ENCODE measurements at regions not wholly inside any gene's neighbourhood (a gene's known extent, or its start where the extent isn't known, plus 50 kb on each side); places are given as distances from the start of the nearest gene placed in this dataset.

DNA sequence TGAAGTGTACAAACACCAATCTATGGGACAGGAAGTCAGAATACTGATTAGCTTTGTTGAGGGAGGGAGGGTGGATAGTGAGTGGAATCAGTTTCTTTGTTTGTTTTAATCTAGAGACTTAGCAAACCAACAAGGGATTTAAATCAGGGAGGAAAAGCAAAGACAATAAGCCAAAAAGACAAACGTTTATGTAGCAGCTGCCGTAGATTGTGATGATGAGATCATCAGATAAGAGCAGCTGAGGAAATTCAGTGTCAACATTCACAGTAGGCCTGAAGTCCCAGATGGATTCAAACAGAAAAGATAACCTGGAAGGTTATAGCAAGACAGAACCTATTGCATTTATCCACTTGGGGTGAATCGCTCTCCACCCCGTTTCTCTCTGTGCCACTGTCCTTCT is 104.9 kb upstream of the SYNDIG1 start:
- no peak overlapping the region for H3K4me3 ChIP-seq
- H3K4me1 ChIP-seq: no peaks in the 10 kb centered on the region
- H3K9me3 ChIP-seq: peaks cover 0 to 7% (median 0%) of the 10 kb centered on the region in 4 donors
- intact Hi-C loops (cut with DNase I): no loop called here
- no peak overlapping the region for H3K27ac ChIP-seq
- WGBS, 2 donors: 15 to 41% methylated on average over 4 of the region's 4 CpGs
- H3K36me3 ChIP-seq: no peaks in the 10 kb centered on the region
- TF ChIP-seq POLR2AphosphoS5 (IDR thresholded peaks at IDR 0.05): no peak
- no peak for TF ChIP-seq POLR2A (IDR thresholded peaks at IDR 0.05)
- TF ChIP-seq, protein P1, sequence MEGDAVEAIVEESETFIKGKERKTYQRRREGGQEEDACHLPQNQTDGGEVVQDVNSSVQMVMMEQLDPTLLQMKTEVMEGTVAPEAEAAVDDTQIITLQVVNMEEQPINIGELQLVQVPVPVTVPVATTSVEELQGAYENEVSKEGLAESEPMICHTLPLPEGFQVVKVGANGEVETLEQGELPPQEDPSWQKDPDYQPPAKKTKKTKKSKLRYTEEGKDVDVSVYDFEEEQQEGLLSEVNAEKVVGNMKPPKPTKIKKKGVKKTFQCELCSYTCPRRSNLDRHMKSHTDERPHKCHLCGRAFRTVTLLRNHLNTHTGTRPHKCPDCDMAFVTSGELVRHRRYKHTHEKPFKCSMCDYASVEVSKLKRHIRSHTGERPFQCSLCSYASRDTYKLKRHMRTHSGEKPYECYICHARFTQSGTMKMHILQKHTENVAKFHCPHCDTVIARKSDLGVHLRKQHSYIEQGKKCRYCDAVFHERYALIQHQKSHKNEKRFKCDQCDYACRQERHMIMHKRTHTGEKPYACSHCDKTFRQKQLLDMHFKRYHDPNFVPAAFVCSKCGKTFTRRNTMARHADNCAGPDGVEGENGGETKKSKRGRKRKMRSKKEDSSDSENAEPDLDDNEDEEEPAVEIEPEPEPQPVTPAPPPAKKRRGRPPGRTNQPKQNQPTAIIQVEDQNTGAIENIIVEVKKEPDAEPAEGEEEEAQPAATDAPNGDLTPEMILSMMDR (IDR thresholded peaks at IDR 0.05): no peak
- TF ChIP-seq EP300 (IDR thresholded peaks at IDR 0.05): no peak
- no peaks in the 10 kb centered on the region for H3K27me3 ChIP-seq
- no peak for DNase-seq

DNA sequence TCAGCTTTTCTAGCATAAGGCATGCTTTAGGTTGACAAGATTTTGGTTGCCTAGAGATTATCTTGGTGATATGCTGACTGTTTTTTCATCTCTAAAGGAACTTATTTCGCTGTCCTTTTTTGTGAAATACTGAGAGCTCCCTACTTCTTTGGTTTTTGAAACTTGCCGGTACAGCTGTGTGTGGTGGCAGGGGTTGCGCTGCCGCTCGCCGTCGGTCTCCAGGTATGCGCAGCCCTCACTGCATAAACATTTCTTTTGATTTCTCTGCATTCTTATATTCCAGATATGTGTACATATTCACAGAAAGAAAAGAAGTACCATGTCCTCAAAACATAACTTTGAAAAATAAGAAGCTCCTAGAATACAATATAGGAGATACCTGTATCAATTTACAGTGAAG is 106.4 kb upstream of the SYNDIG1 start:
- 81 to 91% methylated on average over 8 of the region's 8 CpGs for WGBS, 2 donors
- H3K4me1 ChIP-seq: no peaks in the 10 kb centered on the region
- no peaks in the 10 kb centered on the region for H3K27me3 ChIP-seq
- no peak for TF ChIP-seq POLR2A (IDR thresholded peaks at IDR 0.05)
- TF ChIP-seq EP300 (IDR thresholded peaks at IDR 0.05): no peak
- no peak for TF ChIP-seq POLR2AphosphoS5 (IDR thresholded peaks at IDR 0.05)
- TF ChIP-seq, protein P1 (IDR thresholded peaks at IDR 0.05): no peak
- H3K4me3 ChIP-seq: no peak overlapping the region
- peaks cover 0 to 7% (median 0%) of the 10 kb centered on the region in 4 donors for H3K9me3 ChIP-seq
- H3K27ac ChIP-seq: no peak overlapping the region
- intact Hi-C loops (cut with DNase I): no loop called here
- DNase-seq: no peak
- no peaks in the 10 kb centered on the region for H3K36me3 ChIP-seq

DNA sequence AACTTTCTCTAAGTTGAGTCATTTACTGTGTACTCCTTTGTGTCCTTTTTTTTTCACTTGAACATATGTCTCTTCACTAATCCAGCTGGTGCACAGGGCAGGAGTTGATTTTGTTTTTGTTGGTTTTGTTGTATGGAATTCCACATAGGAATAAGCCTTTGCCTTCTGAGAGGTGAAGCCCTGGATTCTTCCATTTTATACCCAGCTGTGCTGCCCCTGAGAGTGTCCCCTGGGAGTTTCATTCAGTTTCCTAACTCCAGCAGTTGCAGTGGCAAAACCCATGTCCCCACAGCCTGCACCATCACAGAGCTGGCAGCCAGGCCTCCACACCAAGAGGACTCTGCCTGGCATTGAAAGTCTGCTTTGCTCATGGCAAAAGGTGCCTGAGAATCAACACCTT is 107.3 kb upstream of the SYNDIG1 start:
- peaks cover 0 to 7% (median 0%) of the 10 kb centered on the region in 4 donors for H3K9me3 ChIP-seq
- H3K36me3 ChIP-seq: no peaks in the 10 kb centered on the region
- no peaks in the 10 kb centered on the region for H3K4me1 ChIP-seq
- intact Hi-C loops (cut with DNase I): no loop called here
- no peaks in the 10 kb centered on the region for H3K27me3 ChIP-seq
- no peak overlapping the region for H3K27ac ChIP-seq
- no peak overlapping the region for H3K4me3 ChIP-seq
- DNase-seq: no peak
- TF ChIP-seq POLR2AphosphoS5 (IDR thresholded peaks at IDR 0.05) (no peak), EP300 (IDR thresholded peaks at IDR 0.05) (no peak)
- TF ChIP-seq, protein P1 (IDR thresholded peaks at IDR 0.05): no peak

DNA sequence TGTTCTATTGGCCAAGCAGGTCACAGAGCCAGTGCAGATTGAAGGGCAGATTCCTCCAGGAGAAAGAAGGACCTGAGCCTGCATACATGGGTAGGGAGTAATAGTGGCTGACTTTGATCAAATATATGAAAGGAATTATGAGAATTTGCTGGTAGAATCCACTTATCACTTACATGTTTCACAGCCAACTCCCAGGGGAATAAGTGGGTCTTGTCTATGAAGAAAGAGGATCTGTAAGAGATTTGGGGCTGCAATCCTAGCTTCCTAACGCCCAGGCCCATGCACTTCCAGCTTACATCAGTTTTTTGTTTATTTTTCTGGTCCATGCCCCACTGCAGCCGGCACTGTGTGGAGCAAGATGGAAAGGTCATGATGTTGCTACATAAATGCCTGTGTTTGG is 107.9 kb upstream of the SYNDIG1 start:
- TF ChIP-seq, protein P1 (IDR thresholded peaks at IDR 0.05): no peak
- TF ChIP-seq POLR2A (IDR thresholded peaks at IDR 0.05) (no peak), POLR2AphosphoS5 (IDR thresholded peaks at IDR 0.05) (no peak), EP300 (IDR thresholded peaks at IDR 0.05) (no peak)
- H3K36me3 ChIP-seq: no peaks in the 10 kb centered on the region
- no peaks in the 10 kb centered on the region for H3K27me3 ChIP-seq
- 53 to 75% methylated on average over 2 of the region's 2 CpGs for WGBS, 2 donors
- no peaks in the 10 kb centered on the region for H3K4me1 ChIP-seq
- H3K9me3 ChIP-seq: peaks cover 0 to 7% (median 0%) of the 10 kb centered on the region in 4 donors
- no peak for DNase-seq
- intact Hi-C loops (cut with DNase I): no loop called here
- no peak overlapping the region for H3K4me3 ChIP-seq
- no peak overlapping the region for H3K27ac ChIP-seq

DNA sequence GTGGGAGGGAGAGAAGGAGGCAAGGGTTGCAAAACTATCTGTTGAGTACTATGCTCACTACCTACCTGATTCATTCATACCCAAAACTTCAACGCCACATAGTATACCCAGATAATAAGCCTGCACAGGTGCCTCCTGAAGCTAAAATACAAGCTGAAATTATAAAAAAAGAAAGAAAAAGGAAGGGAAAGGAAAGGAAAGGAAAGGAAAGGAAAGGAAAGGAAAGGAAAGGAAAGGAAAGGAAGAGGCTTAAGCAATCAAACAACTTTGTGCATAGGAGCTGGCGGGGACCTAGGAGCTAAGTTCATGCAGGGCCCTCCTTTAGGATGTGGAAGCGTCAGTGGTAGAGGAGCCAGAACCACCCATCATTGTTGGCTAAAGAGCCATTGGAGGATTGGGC is 108.9 kb upstream of the SYNDIG1 start:
- Histone ChIP-seq H3K4me1 (no peaks in the 10 kb centered on the region), H3K27me3 (no peaks in the 10 kb centered on the region), H3K9me3 (peaks cover 0 to 7% (median 0%) of the 10 kb centered on the region in 4 donors), H3K4me3 (no peak overlapping the region), H3K27ac (no peak overlapping the region), H3K36me3 (no peaks in the 10 kb centered on the region)
- intact Hi-C loops (cut with DNase I): no loop called here
- WGBS, 2 donors: 90 to 92% methylated on average over 3 of the region's 3 CpGs
- DNase-seq: no peak
- TF ChIP-seq POLR2A (IDR thresholded peaks at IDR 0.05) (no peak), EP300 (IDR thresholded peaks at IDR 0.05) (no peak), POLR2AphosphoS5 (IDR thresholded peaks at IDR 0.05) (no peak)
- TF ChIP-seq, protein P1 (IDR thresholded peaks at IDR 0.05): no peak

Measured in sigmoid colon (tissue), 6 donors.